Mesenchymal stem cell (in vitro differentiated cells and primary cell): ENCODE measurements at regions not wholly inside any gene's neighbourhood (a gene's known extent, or its start where the extent isn't known, plus 50 kb on each side); places are given as distances from the start of the nearest gene placed in this dataset.
"Not testable (repeated sequence)": the region's sequence is repeated elsewhere in the genome, so short reads cannot be mapped to it uniquely, and the experiment has no call there.

Experiments
- DNase-seq: peaks from one replicate; pipeline ENCODE4 v3.0.0-alpha.2; 2013
- H2AFZ ChIP-seq: one replicate; pipeline ENCODE4 v1.6.1; 2013; ENCODE audit warnings: low read depth, mild to moderate bottlenecking, control low read depth, inconsistent platforms, low read length, moderate library complexity
- H2AK5ac ChIP-seq: 2 replicates; pipeline ENCODE4 v1.6.1; 2013; ENCODE audit warnings: low read length, moderate library complexity, mild to moderate bottlenecking, inconsistent platforms; ENCODE audit not compliant: severe bottlenecking
- H2BK120ac ChIP-seq: one replicate; pipeline ENCODE4 v1.6.1; 2013; ENCODE audit warnings: low read depth, mild to moderate bottlenecking, inconsistent platforms, low read length, moderate library complexity
- H2BK12ac ChIP-seq, 2 experiments: one replicate each; pipeline ENCODE4 v1.6.1; 2013; ENCODE audit warnings: inconsistent platforms in 2 of 2, low read length in 2 of 2, mild to moderate bottlenecking in 2 of 2, moderate library complexity in 2 of 2, control low read depth in 1 of 2
- H2BK15ac ChIP-seq: one replicate; pipeline ENCODE4 v1.6.1; 2013; ENCODE audit warnings: mild to moderate bottlenecking, low read depth, inconsistent platforms; ENCODE audit not compliant: poor library complexity, severe bottlenecking
- H2BK5ac ChIP-seq: 2 replicates; pipeline ENCODE4 v1.6.1; 2013; ENCODE audit warnings: low read depth, mild to moderate bottlenecking, low read length, control low read depth, inconsistent platforms; ENCODE audit not compliant: poor library complexity, severe bottlenecking
- H3K14ac ChIP-seq, 2 experiments: one replicate each; pipeline ENCODE4 v1.6.1; 2013; ENCODE audit warnings: inconsistent platforms in 2 of 2, low read length in 2 of 2, control low read depth in 1 of 2, mild to moderate bottlenecking in 1 of 2, moderate library complexity in 1 of 2
- H3K18ac ChIP-seq, 2 experiments: one replicate each; pipeline ENCODE4 v1.6.1; 2013; ENCODE audit warnings: inconsistent platforms in 2 of 2, low read length in 2 of 2, control low read depth in 1 of 2, low read depth in 1 of 2, mild to moderate bottlenecking in 1 of 2
- H3K23ac ChIP-seq, 2 experiments: one replicate each; pipeline ENCODE4 v1.6.1; 2013; ENCODE audit warnings: inconsistent platforms in 2 of 2, low read length in 2 of 2, mild to moderate bottlenecking in 2 of 2, moderate library complexity in 2 of 2, control low read depth in 1 of 2
- H3K27ac ChIP-seq: 2 replicates; pipeline ENCODE4 v1.5.1; 2013; ENCODE audit warnings: mild to moderate bottlenecking, moderate library complexity, low read length, control low read depth, inconsistent platforms; ENCODE audit not compliant: poor library complexity, severe bottlenecking
- H3K27me3 ChIP-seq, 2 experiments: 2 replicates each; pipeline versions ENCODE4 v1.6.1 to v1.7.0; 2013; ENCODE audit warnings: low read length in 2 of 2, mild to moderate bottlenecking in 2 of 2, moderate library complexity in 2 of 2, control low read depth in 1 of 2, inconsistent platforms in 1 of 2; ENCODE audit not compliant: control insufficient read depth in 1 of 2, insufficient read depth in 1 of 2
- H3K36me3 ChIP-seq, 2 experiments: 2 replicates each; pipeline versions ENCODE4 v1.6.1 to v1.7.0; 2013; ENCODE audit warnings: low read length in 2 of 2, control low read depth in 1 of 2, inconsistent platforms in 1 of 2, low read depth in 1 of 2, mild to moderate bottlenecking in 1 of 2; ENCODE audit not compliant: insufficient read depth in 2 of 2, control insufficient read depth in 1 of 2
- H3K4ac ChIP-seq, 2 experiments: one replicate each; pipeline ENCODE4 v1.6.1; 2013; ENCODE audit warnings: inconsistent platforms in 2 of 2, low read length in 2 of 2, mild to moderate bottlenecking in 2 of 2, moderate library complexity in 2 of 2, control low read depth in 1 of 2, low read depth in 1 of 2
- H3K4me1 ChIP-seq: 2 replicates; pipeline ENCODE4 v1.6.1; 2013; ENCODE audit warnings: low read depth, low read length, control low read depth; ENCODE audit not compliant: control insufficient read depth, insufficient read depth
- H3K4me2 ChIP-seq: 2 replicates; pipeline ENCODE4 v1.6.1; 2013; ENCODE audit warnings: low read length, mild to moderate bottlenecking, inconsistent platforms; ENCODE audit not compliant: poor library complexity, severe bottlenecking
- H3K4me3 ChIP-seq, 2 experiments: 2 replicates each; pipeline versions ENCODE4 v1.5.1 to v1.7.0; 2013; ENCODE audit warnings: low read length in 2 of 2, mild to moderate bottlenecking in 2 of 2, control low read depth in 1 of 2, low read depth in 1 of 2; ENCODE audit not compliant: insufficient read depth in 1 of 2
- H3K79me1 ChIP-seq: replicated peaks from 2 replicates; pipeline ENCODE4 v1.6.1; 2013; ENCODE audit warnings: mild to moderate bottlenecking, control low read depth, low read length, inconsistent platforms; ENCODE audit not compliant: poor library complexity, severe bottlenecking
- H3K9ac ChIP-seq: 2 replicates; pipeline ENCODE4 v1.7.0; 2013; ENCODE audit warnings: mild to moderate bottlenecking, low read length, moderate library complexity
- H3K9me3 ChIP-seq: 2 replicates; pipeline ENCODE4 v1.7.0; 2013; ENCODE audit warnings: mild to moderate bottlenecking, low read length; ENCODE audit not compliant: control insufficient read depth
- H4K8ac ChIP-seq: one replicate; pipeline ENCODE4 v1.6.1; 2013; ENCODE audit warnings: inconsistent platforms, mild to moderate bottlenecking, low read length, moderate library complexity
- H4K91ac ChIP-seq: one replicate; pipeline ENCODE4 v1.6.1; 2013; ENCODE audit warnings: mild to moderate bottlenecking, low read length, inconsistent platforms
- WGBS: methylation state at CpG from one replicate; pipeline ENCODE4 v1.1.7; 2013; ENCODE audit warnings: mixed read lengths; 5-methylcytosine and 5-hydroxymethylcytosine counted together

DNA sequence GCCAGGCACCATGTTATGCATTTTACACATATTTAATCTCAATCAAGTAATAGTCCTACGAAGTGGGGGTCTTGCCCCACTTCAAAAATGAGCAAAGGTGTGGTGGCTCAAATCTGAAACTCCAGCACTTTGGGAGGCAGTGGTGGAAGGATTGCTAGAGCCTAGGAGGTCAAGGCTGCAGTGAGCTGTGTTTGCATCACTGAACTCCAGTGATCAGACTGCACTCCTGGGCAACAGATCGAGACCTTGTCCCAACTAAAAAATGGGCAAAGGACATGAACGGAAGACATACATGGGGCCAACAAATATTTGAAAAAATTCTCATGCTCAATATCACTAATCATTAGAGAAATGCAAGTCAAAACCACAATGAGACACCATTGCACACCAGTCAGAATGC, 116.3 kb upstream of the NBPF8 start:
- not testable (repeated sequence) for H2BK15ac ChIP-seq, H3K9ac ChIP-seq, H4K91ac ChIP-seq, H3K27ac ChIP-seq, H3K27me3 ChIP-seq, H3K18ac ChIP-seq, H3K14ac ChIP-seq, H3K4me2 ChIP-seq, H3K4ac ChIP-seq, H3K9me3 ChIP-seq, H2AFZ ChIP-seq, DNase-seq, H3K23ac ChIP-seq, H3K4me3 ChIP-seq, H3K79me1 ChIP-seq, H2BK12ac ChIP-seq, H2BK5ac ChIP-seq, H2AK5ac ChIP-seq, H3K36me3 ChIP-seq, H4K8ac ChIP-seq, H2BK120ac ChIP-seq, H3K4me1 ChIP-seq
- no CpG with 5 or more reads among the region's 3 CpGs for WGBS

- not testable (repeated sequence) for H3K4me1 ChIP-seq, H4K91ac ChIP-seq, H3K23ac ChIP-seq, H3K4ac ChIP-seq, H2AFZ ChIP-seq, H2BK12ac ChIP-seq, H3K4me2 ChIP-seq, H3K9me3 ChIP-seq, H2BK15ac ChIP-seq, H3K4me3 ChIP-seq, H3K27ac ChIP-seq, H3K9ac ChIP-seq, H3K79me1 ChIP-seq, DNase-seq, H2BK120ac ChIP-seq, H3K14ac ChIP-seq, H3K36me3 ChIP-seq, H2BK5ac ChIP-seq, H3K27me3 ChIP-seq, H3K18ac ChIP-seq, H2AK5ac ChIP-seq, H4K8ac ChIP-seq
- no CpG with 5 or more reads among the region's 3 CpGs for WGBS
Observed at GRCh38 chr1:120297345-120297953, 117.4 kb upstream of the NBPF8 start.

- H2BK5ac ChIP-seq, H3K79me1 ChIP-seq, H4K8ac ChIP-seq, H3K36me3 ChIP-seq, H2BK120ac ChIP-seq, H3K9me3 ChIP-seq, H3K4me3 ChIP-seq, H2AFZ ChIP-seq, DNase-seq, H2AK5ac ChIP-seq, H3K4me1 ChIP-seq, H2BK15ac ChIP-seq, H3K27ac ChIP-seq, H3K23ac ChIP-seq, H2BK12ac ChIP-seq, H3K27me3 ChIP-seq, H4K91ac ChIP-seq, H3K4ac ChIP-seq, H3K4me2 ChIP-seq, H3K14ac ChIP-seq, H3K18ac ChIP-seq, H3K9ac ChIP-seq: not testable (repeated sequence)
- WGBS = no CpG with 5 or more reads among the region's 3 CpGs
Observed at GRCh38 chr1:120290105-120290504, 113.8 kb upstream of the SEC22B start.

- H2AK5ac ChIP-seq, H3K14ac ChIP-seq, H4K91ac ChIP-seq, H3K9ac ChIP-seq, H2BK15ac ChIP-seq, H3K27ac ChIP-seq, H2AFZ ChIP-seq, H3K18ac ChIP-seq, H4K8ac ChIP-seq, H3K4ac ChIP-seq, H3K4me2 ChIP-seq, H3K9me3 ChIP-seq, H2BK5ac ChIP-seq, DNase-seq, H3K27me3 ChIP-seq, H3K23ac ChIP-seq, H3K4me1 ChIP-seq, H3K79me1 ChIP-seq, H2BK120ac ChIP-seq, H2BK12ac ChIP-seq, H3K4me3 ChIP-seq, H3K36me3 ChIP-seq: not testable (repeated sequence)
- no CpG with 5 or more reads among the region's 3 CpGs for WGBS
Observed at GRCh38 chr1:120289601-120290074, 113.3 kb upstream of the SEC22B start.
